GM12878 (cell line): ENCODE measurements at regions not wholly inside any gene's neighbourhood (a gene's known extent, or its start where the extent isn't known, plus 50 kb on each side); places are given as distances from the start of the nearest gene placed in this dataset.

Experiments used
- EZH2 ChIP-seq: IDR thresholded peaks from 2 replicates; pipeline ENCODE4 v1.6.1; 2012; ENCODE audit warnings: low read depth, mild to moderate bottlenecking, control low read depth, inconsistent platforms, low read length, borderline replicate concordance; ENCODE audit not compliant: control insufficient read depth
- POLR2A ChIP-seq: IDR thresholded peaks from 2 replicates; pipeline ENCODE4 v1.6.1; 2011; ENCODE audit warnings: low read depth, mild to moderate bottlenecking, low read length
- POLR2AphosphoS5 ChIP-seq: IDR thresholded peaks from 2 replicates; pipeline ENCODE4 v1.6.1; 2011; ENCODE audit warnings: mild to moderate bottlenecking, low read length, inconsistent platforms
- TCF12 ChIP-seq: IDR thresholded peaks from 2 replicates; pipeline ENCODE4 v1.6.1; 2011; ENCODE audit warnings: low read depth, mild to moderate bottlenecking, low read length
- ZNF217 ChIP-seq: fragments of 450-650 bp; IDR thresholded peaks from 2 replicates; pipeline ENCODE4 v1.6.1; 2017; ENCODE audit warnings: antibody characterized with exemption, mild to moderate bottlenecking
- TF ChIP-seq, protein P1 (sequence below): IDR thresholded peaks from 2 replicates; pipeline ENCODE4 v1.6.1; 2012; ENCODE audit warnings: low read depth, low read length, improper control_type of control experiment

GRCh38 chr10:123463698-123464097 is 202.5 kb upstream of the GPR26 start:
- no peak for TF ChIP-seq ZNF217
- TF ChIP-seq, protein P1, sequence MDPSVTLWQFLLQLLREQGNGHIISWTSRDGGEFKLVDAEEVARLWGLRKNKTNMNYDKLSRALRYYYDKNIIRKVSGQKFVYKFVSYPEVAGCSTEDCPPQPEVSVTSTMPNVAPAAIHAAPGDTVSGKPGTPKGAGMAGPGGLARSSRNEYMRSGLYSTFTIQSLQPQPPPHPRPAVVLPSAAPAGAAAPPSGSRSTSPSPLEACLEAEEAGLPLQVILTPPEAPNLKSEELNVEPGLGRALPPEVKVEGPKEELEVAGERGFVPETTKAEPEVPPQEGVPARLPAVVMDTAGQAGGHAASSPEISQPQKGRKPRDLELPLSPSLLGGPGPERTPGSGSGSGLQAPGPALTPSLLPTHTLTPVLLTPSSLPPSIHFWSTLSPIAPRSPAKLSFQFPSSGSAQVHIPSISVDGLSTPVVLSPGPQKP: no peak
- no peak for TF ChIP-seq EZH2
- TF ChIP-seq POLR2A: no peak
- TF ChIP-seq TCF12: no peak
- TF ChIP-seq POLR2AphosphoS5: no peak
